IPS DF 6.9 (cell line): ENCODE measurements at regions not wholly inside any gene's neighbourhood (a gene's known extent, or its start where the extent isn't known, plus 50 kb on each side); places are given as distances from the start of the nearest gene placed in this dataset.

Experiments used
- DNase-seq: peaks from one replicate; pipeline ENCODE4 v3.0.0-alpha.2; 2013; ENCODE audit warnings: low read depth, low spot score
- H3K27ac ChIP-seq: one replicate; pipeline ENCODE4 v1.5.1; 2013; ENCODE audit warnings: low read length, control low read depth
- H3K27me3 ChIP-seq: 2 replicates; pipeline ENCODE4 v1.6.1; 2013; ENCODE audit warnings: mild to moderate bottlenecking, low read length; ENCODE audit not compliant: control insufficient read depth, insufficient read depth
- H3K36me3 ChIP-seq: 2 replicates; pipeline ENCODE4 v1.6.1; 2013; ENCODE audit warnings: low read length; ENCODE audit not compliant: control insufficient read depth, insufficient read depth
- H3K4me1 ChIP-seq: 2 replicates; pipeline ENCODE4 v1.6.1; 2013; ENCODE audit warnings: low read length; ENCODE audit not compliant: control insufficient read depth, insufficient read depth
- H3K4me3 ChIP-seq: 2 replicates; pipeline ENCODE4 v1.5.1; 2013; ENCODE audit warnings: mild to moderate bottlenecking, low read length
- H3K9me3 ChIP-seq: 2 replicates; pipeline ENCODE4 v1.6.1; 2013; ENCODE audit warnings: low read length, inconsistent platforms; ENCODE audit not compliant: control insufficient read depth, insufficient read depth
- WGBS: extraction: QIAGEN DNeasy Blood & Tissue Kit; methylation state at CpG from one replicate; pipeline ENCODE4 v1.1.7; 2013; ENCODE audit warnings: mixed read lengths, missing lambda C conversion rate; ENCODE audit not compliant: insufficient read length, insufficient coverage; 5-methylcytosine and 5-hydroxymethylcytosine counted together

- no peak for DNase-seq
- Histone ChIP-seq H3K4me1 (peaks cover 10% of the 10 kb centered on the region), H3K27me3 (no peaks in the 10 kb centered on the region), H3K4me3 (no peak overlapping the region), H3K27ac (no peak overlapping the region), H3K36me3 (no peaks in the 10 kb centered on the region), H3K9me3 (no peaks in the 10 kb centered on the region)
- no CpG with 5 or more reads among the region's 7 CpGs for WGBS
Measured at GRCh38 chr20:51122931-51123658, 100.2 kb upstream of the KCNG1 start.

GRCh38 chr20:51121901-51122412 is 99.0 kb upstream of the KCNG1 start:
- Histone ChIP-seq H3K4me3 (no peak overlapping the region), H3K27me3 (no peaks in the 10 kb centered on the region), H3K9me3 (no peaks in the 10 kb centered on the region), H3K36me3 (no peaks in the 10 kb centered on the region), H3K27ac (no peak overlapping the region), H3K4me1 (peaks cover 10% of the 10 kb centered on the region)
- WGBS, result no CpG with 5 or more reads among the region's 3 CpGs
- peak; percentile 5 for DNase-seq

- no peak for DNase-seq
- Histone ChIP-seq H3K27ac (no peak overlapping the region), H3K36me3 (no peaks in the 10 kb centered on the region), H3K9me3 (no peaks in the 10 kb centered on the region), H3K4me1 (peaks cover 10% of the 10 kb centered on the region), H3K27me3 (no peaks in the 10 kb centered on the region), H3K4me3 (no peak overlapping the region)
- no CpG with 5 or more reads among the region's 6 CpGs for WGBS
Measured at GRCh38 chr20:51121272-51121671, 98.4 kb upstream of the KCNG1 start.

- DNase-seq, result no peak
- peaks cover 10% of the 10 kb centered on the region for H3K4me1 ChIP-seq
- H3K9me3 ChIP-seq, result no peaks in the 10 kb centered on the region
- no peak overlapping the region for H3K4me3 ChIP-seq
- H3K36me3 ChIP-seq, result no peaks in the 10 kb centered on the region
- WGBS, result no CpG with 5 or more reads among the region's 3 CpGs
- no peak overlapping the region for H3K27ac ChIP-seq
- no peaks in the 10 kb centered on the region for H3K27me3 ChIP-seq
Measured at GRCh38 chr20:51120868-51121267, 98.0 kb upstream of the KCNG1 start.

GRCh38 chr20:51120438-51120837 is 97.5 kb upstream of the KCNG1 start:
- WGBS, result no CpG with 5 or more reads among the region's 3 CpGs
- no peak overlapping the region for H3K27ac ChIP-seq
- DNase-seq, result no peak
- no peak overlapping the region for H3K4me3 ChIP-seq
- no peaks in the 10 kb centered on the region for H3K9me3 ChIP-seq
- no peaks in the 10 kb centered on the region for H3K27me3 ChIP-seq
- H3K36me3 ChIP-seq, result no peaks in the 10 kb centered on the region
- H3K4me1 ChIP-seq, result peaks cover 10% of the 10 kb centered on the region

- no CpG with 5 or more reads among the region's 3 CpGs for WGBS
- Histone ChIP-seq H3K9me3 (no peaks in the 10 kb centered on the region), H3K36me3 (no peaks in the 10 kb centered on the region), H3K27ac (no peak overlapping the region), H3K4me3 (no peak overlapping the region), H3K4me1 (peaks cover 10% of the 10 kb centered on the region), H3K27me3 (no peaks in the 10 kb centered on the region)
- DNase-seq, result no peak
Measured at GRCh38 chr20:51119914-51120313, 97.0 kb upstream of the KCNG1 start.

GRCh38 chr20:51118985-51119527 is 96.1 kb upstream of the KCNG1 start:
- H3K9me3 ChIP-seq, result no peaks in the 10 kb centered on the region
- no peaks in the 10 kb centered on the region for H3K27me3 ChIP-seq
- no peaks in the 10 kb centered on the region for H3K36me3 ChIP-seq
- H3K27ac ChIP-seq, result no peak overlapping the region
- DNase-seq, result no peak
- H3K4me3 ChIP-seq, result no peak overlapping the region
- H3K4me1 ChIP-seq, result peaks cover 10% of the 10 kb centered on the region
- WGBS, result no CpG with 5 or more reads among the region's 8 CpGs

GRCh38 chr20:51118216-51118615 is 95.3 kb upstream of the KCNG1 start:
- no peaks in the 10 kb centered on the region for H3K36me3 ChIP-seq
- H3K27ac ChIP-seq, result no peak overlapping the region
- H3K27me3 ChIP-seq, result no peaks in the 10 kb centered on the region
- no peak overlapping the region for H3K4me3 ChIP-seq
- no peaks in the 10 kb centered on the region for H3K9me3 ChIP-seq
- H3K4me1 ChIP-seq, result peaks cover 10% of the 10 kb centered on the region
- no CpG with 5 or more reads among the region's 2 CpGs for WGBS
- no peak for DNase-seq

GRCh38 chr20:51116765-51117686 is 94.1 kb upstream of the KCNG1 start:
- Histone ChIP-seq H3K9me3 (no peaks in the 10 kb centered on the region), H3K4me3 (no peak overlapping the region), H3K27me3 (no peaks in the 10 kb centered on the region), H3K4me1 (peaks cover 8% of the 10 kb centered on the region), H3K36me3 (no peaks in the 10 kb centered on the region), H3K27ac (no peak overlapping the region)
- no CpG with 5 or more reads among the region's 9 CpGs for WGBS
- DNase-seq, result no peak

GRCh38 chr20:51111290-51111689 is 88.4 kb upstream of the KCNG1 start:
- no peaks in the 10 kb centered on the region for H3K9me3 ChIP-seq
- H3K4me1 ChIP-seq, result no peaks in the 10 kb centered on the region
- WGBS, result no CpG with 5 or more reads among the region's 8 CpGs
- no peaks in the 10 kb centered on the region for H3K36me3 ChIP-seq
- no peaks in the 10 kb centered on the region; the same call in 1 of the 2 replicates for H3K27me3 ChIP-seq
- no peak for DNase-seq
- H3K4me3 ChIP-seq, result no peak overlapping the region
- no peak overlapping the region for H3K27ac ChIP-seq
